Fibroblast of lung (primary cell): ENCODE measurements at regions not wholly inside any gene's neighbourhood (a gene's known extent, or its start where the extent isn't known, plus 50 kb on each side); places are given as distances from the start of the nearest gene placed in this dataset.

Source experiments
- DNase-seq, 2 donors: peaks; one replicate each; pipeline versions ENCODE4 v3.0.0 to v3.0.0-alpha.2; 2010; ENCODE audit warnings: low read depth in 2 of 2
- H2AFZ ChIP-seq: 2 replicates; pipeline ENCODE4 v1.5.1; 2012; ENCODE audit warnings: low read length, control low read depth, inconsistent platforms
- H3K27ac ChIP-seq: 2 replicates; pipeline ENCODE4 v1.5.1; 2011; ENCODE audit warnings: low read length, control low read depth; ENCODE audit not compliant: insufficient read depth
- H3K27me3 ChIP-seq: 2 replicates; pipeline ENCODE4 v1.5.1; 2011; ENCODE audit warnings: mild to moderate bottlenecking, low read length; ENCODE audit not compliant: control insufficient read depth, insufficient read depth
- H3K36me3 ChIP-seq: 2 replicates; pipeline ENCODE4 v1.5.1; 2011; ENCODE audit warnings: low read length; ENCODE audit not compliant: control insufficient read depth, insufficient read depth
- H3K4me1 ChIP-seq: 2 replicates; pipeline ENCODE4 v1.5.1; 2011; ENCODE audit warnings: low read length; ENCODE audit not compliant: control insufficient read depth, insufficient read depth; ENCODE audit errors: extremely low read depth
- H3K4me2 ChIP-seq: 2 replicates; pipeline ENCODE4 v1.5.1; 2011; ENCODE audit warnings: low read length, control low read depth; ENCODE audit not compliant: insufficient read depth; ENCODE audit errors: extremely low read depth
- H3K4me3 ChIP-seq, 4 experiments: fragments of 200-600 bp in 1 of 4; sonication (generic) in 1 of 4; replicated peaks in 1 of 4; 2 replicates each; pipeline ENCODE4 v1.5.1; 2011 to 2016; ENCODE audit warnings: low read length in 4 of 4, low read depth in 3 of 4, mild to moderate bottlenecking in 3 of 4, control low read depth in 2 of 4, inconsistent platforms in 1 of 4, mixed read lengths in 1 of 4; ENCODE audit not compliant: insufficient read depth in 1 of 4; ENCODE audit errors: control extremely low read depth in 1 of 4
- H3K79me2 ChIP-seq: 2 replicates; pipeline ENCODE4 v1.5.1; 2012; ENCODE audit warnings: mild to moderate bottlenecking, low read length, inconsistent platforms; ENCODE audit not compliant: control insufficient read depth, insufficient read depth
- H3K9ac ChIP-seq: 2 replicates; pipeline ENCODE4 v1.5.1; 2011; ENCODE audit warnings: mild to moderate bottlenecking, low read length, control low read depth; ENCODE audit not compliant: insufficient read depth
- H3K9me3 ChIP-seq: 2 replicates; pipeline ENCODE4 v1.5.1; 2012; ENCODE audit warnings: low read depth, low read length; ENCODE audit not compliant: control insufficient read depth, insufficient read depth
- H4K20me1 ChIP-seq: 2 replicates; pipeline ENCODE4 v1.5.1; 2011; ENCODE audit warnings: low read length; ENCODE audit not compliant: control insufficient read depth, insufficient read depth; ENCODE audit errors: extremely low read depth
- CTCF ChIP-seq, 2 donors: IDR thresholded peaks in 1 of 2; conservative IDR thresholded peaks in 1 of 2; 1 replicate in 1 of 2; 2 replicates in 1 of 2; pipeline ENCODE4 v1.5.1; 2011 to 2012; ENCODE audit warnings: low read length in 2 of 2, control low read depth in 1 of 2, inconsistent platforms in 1 of 2, low read depth in 1 of 2, mild to moderate bottlenecking in 1 of 2
- EZH2 ChIP-seq: IDR thresholded peaks from 2 replicates; pipeline ENCODE4 v1.5.1; 2012; ENCODE audit warnings: low read length, control low read depth, mild to moderate bottlenecking; ENCODE audit errors: missing control alignments

- Histone ChIP-seq H3K27me3 (no peaks in the 10 kb centered on the region), H3K4me2 (no peak overlapping the region), H2AFZ (no peak overlapping the region), H3K36me3 (no peaks in the 10 kb centered on the region), H3K4me1 (no peaks in the 10 kb centered on the region), H3K27ac (no peak overlapping the region), H3K4me3 (no peak overlapping the region), H3K79me2 (no peaks in the 10 kb centered on the region), H3K9ac (no peak overlapping the region), H3K9me3 (no peaks in the 10 kb centered on the region), H4K20me1 (no peaks in the 10 kb centered on the region)
- TF ChIP-seq EZH2: no peak
- no peak for TF ChIP-seq CTCF (conservative IDR thresholded peaks at IDR 0.05 in 1 of 2, IDR thresholded peaks at IDR 0.05 in 1 of 2; ENCODE audit: low read depth in 1 of 2, low read length in 2 of 2)
- DNase-seq: no peak
These were observed 426.4 kb downstream of the TUSC7 start for GRCh38 chr3:117136003-117136402.

DNA sequence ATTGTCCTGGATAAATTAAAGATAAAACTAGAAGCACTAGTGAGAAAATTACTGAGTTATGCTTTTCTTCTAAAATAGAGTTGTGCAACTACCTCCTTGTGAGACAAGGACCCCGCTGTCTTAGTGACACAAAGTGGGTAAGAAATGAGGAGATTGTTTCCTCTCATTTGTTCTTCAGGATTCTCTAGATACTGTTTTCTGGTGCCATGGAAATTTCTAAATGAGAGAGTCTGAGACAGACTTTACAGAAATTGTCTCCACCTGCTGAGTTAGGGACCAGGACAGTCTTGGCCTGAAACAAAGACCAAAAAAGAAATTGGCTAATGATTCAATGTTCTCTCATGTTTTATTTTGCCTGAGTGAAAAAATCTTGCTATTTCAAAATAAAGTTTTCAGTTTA lies 427.5 kb downstream of the TUSC7 start:
- H4K20me1 ChIP-seq: no peaks in the 10 kb centered on the region
- no peak overlapping the region for H3K4me2 ChIP-seq
- no peaks in the 10 kb centered on the region for H3K79me2 ChIP-seq
- H3K4me1 ChIP-seq: no peaks in the 10 kb centered on the region
- no peak overlapping the region for H3K27ac ChIP-seq
- H2AFZ ChIP-seq: no peak overlapping the region
- no peaks in the 10 kb centered on the region for H3K36me3 ChIP-seq
- no peaks in the 10 kb centered on the region for H3K9me3 ChIP-seq
- H3K9ac ChIP-seq: no peak overlapping the region
- H3K4me3 ChIP-seq: no peak overlapping the region
- no peak for DNase-seq
- no peaks in the 10 kb centered on the region for H3K27me3 ChIP-seq
- TF ChIP-seq CTCF (conservative IDR thresholded peaks at IDR 0.05 in 1 of 2, IDR thresholded peaks at IDR 0.05 in 1 of 2; ENCODE audit: low read depth in 1 of 2, low read length in 2 of 2) (no peak), EZH2 (no peak)

DNA sequence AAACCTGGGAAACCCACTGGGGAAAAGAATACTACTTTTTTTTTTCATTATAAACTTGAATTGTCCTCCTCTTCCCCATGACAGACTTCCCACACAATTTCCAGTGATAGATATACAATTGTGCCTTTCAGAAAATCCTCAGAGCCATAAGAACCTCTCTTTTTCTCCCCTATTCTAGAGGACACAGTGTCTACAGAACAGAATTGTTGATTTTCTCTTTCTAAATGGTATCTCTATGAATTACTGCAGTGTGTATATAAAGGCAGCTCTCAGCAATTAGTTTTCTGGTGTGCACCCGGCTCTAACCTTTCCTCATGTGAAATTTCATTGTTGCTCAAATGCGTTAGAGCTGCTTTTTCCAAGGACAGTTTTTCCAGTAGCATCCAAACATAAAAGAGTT lies 430.1 kb downstream of the TUSC7 start:
- Histone ChIP-seq H3K27ac (no peak overlapping the region), H3K9me3 (no peaks in the 10 kb centered on the region), H3K4me2 (no peak overlapping the region), H3K79me2 (no peaks in the 10 kb centered on the region), H3K4me3 (no peak overlapping the region), H2AFZ (no peak overlapping the region), H3K27me3 (no peaks in the 10 kb centered on the region), H3K9ac (no peak overlapping the region), H4K20me1 (no peaks in the 10 kb centered on the region), H3K4me1 (no peaks in the 10 kb centered on the region), H3K36me3 (no peaks in the 10 kb centered on the region)
- TF ChIP-seq CTCF (conservative IDR thresholded peaks at IDR 0.05 in 1 of 2, IDR thresholded peaks at IDR 0.05 in 1 of 2; ENCODE audit: low read depth in 1 of 2, low read length in 2 of 2) (no peak), EZH2 (no peak)
- no peak for DNase-seq
